Left cardiac atrium (tissue), 4 donors: ENCODE measurements at regions not wholly inside any gene's neighbourhood (a gene's known extent, or its start where the extent isn't known, plus 50 kb on each side); places are given as distances from the start of the nearest gene placed in this dataset.

ENCODE experiments used
- ATAC-seq, 2 donors: fragments of 200-7000 bp; cut with Tn5 transposase; one replicate each; pipeline ENCODE4 v1.9.1; 2020; ENCODE audit warnings: mild to moderate bottlenecking in 2 of 2, moderate library complexity in 2 of 2
- DNase-seq: peaks from one replicate; pipeline ENCODE4 v3.0.0-alpha.2; 2020
- intact Hi-C, 2 donors: fragments of 100-400 bp; cut with DNase I; formaldehyde crosslinking; loops; one replicate each; pipeline versions ENCODE4 v1.14.1 to v1.15.1; 2022 to 2023
- donor health status: DM: no; HTN: yes; CAD: no.
- donor health status: DM: no; HTN: yes; CAD: no; lungs with severe emphysema.
- donor health status: DM: yes; HTN: yes; CAD: no.
- donor health status: Dilated cardiomyopathy.

- intact Hi-C loops, result loop anchor here in 1 of 2 donors (10.0 kb wide), 1 partner anchor 51 kb away; no protein-coding TSS in a partner anchor
- no peak for ATAC-seq
- no peak for DNase-seq
Measured at GRCh38 chr16:6603780-6604325, 728.8 kb upstream of the RBFOX1 start.

GRCh38 chr16:6602405-6602804, 730.2 kb upstream of the RBFOX1 start:
- no peak for ATAC-seq
- DNase-seq, result no peak
- intact Hi-C loops, result loop anchor here in 1 of 2 donors (10.0 kb wide), 1 partner anchor 52 kb away; no protein-coding TSS in a partner anchor

- intact Hi-C loops, result loop anchor here in 1 of 2 donors (10.0 kb wide), 1 partner anchor 55 kb away; no protein-coding TSS in a partner anchor
- ATAC-seq, result no peak
- no peak for DNase-seq
Measured at GRCh38 chr16:6600167-6600566, 732.5 kb upstream of the RBFOX1 start.

GRCh38 chr16:6593799-6594198, 738.8 kb upstream of the RBFOX1 start:
- DNase-seq (no peak), ATAC-seq (no peak)
- intact Hi-C loops, result no loop called here

- DNase-seq (no peak), ATAC-seq (no peak)
- intact Hi-C loops, result no loop called here
Measured at GRCh38 chr16:6576606-6577005, 756.0 kb upstream of the RBFOX1 start.

GRCh38 chr16:6576113-6576512, 756.5 kb upstream of the RBFOX1 start:
- ATAC-seq, result no peak
- intact Hi-C loops, result no loop called here

GRCh38 chr16:6574146-6574545, 758.5 kb upstream of the RBFOX1 start:
- DNase-seq (no peak), ATAC-seq (no peak)
- intact Hi-C loops, result no loop called here

More at GRCh38 chr16:6576113-6576512, 756.5 kb upstream of the RBFOX1 start:
- no peak for DNase-seq

- ATAC-seq (no peak), DNase-seq (no peak)
- intact Hi-C loops, result no loop called here
Measured at GRCh38 chr16:6573577-6573976, 759.1 kb upstream of the RBFOX1 start.

- intact Hi-C loops, result no loop called here
- DNase-seq, result no peak
- ATAC-seq, result no peak
Measured at GRCh38 chr16:6571044-6571443, 761.6 kb upstream of the RBFOX1 start.

GRCh38 chr16:6570530-6570929, 762.1 kb upstream of the RBFOX1 start:
- DNase-seq (no peak), ATAC-seq (no peak)
- intact Hi-C loops, result no loop called here

- intact Hi-C loops, result no loop called here
- ATAC-seq, result no peak
- DNase-seq, result no peak
Measured at GRCh38 chr16:6562986-6563385, 769.7 kb upstream of the RBFOX1 start.

GRCh38 chr16:6560306-6561100, 772.1 kb upstream of the RBFOX1 start:
- no peak for DNase-seq
- intact Hi-C loops, result no loop called here
- no peak for ATAC-seq

GRCh38 chr16:6558661-6559060, 774.0 kb upstream of the RBFOX1 start:
- ATAC-seq, result no peak
- DNase-seq, result no peak
- intact Hi-C loops, result no loop called here

GRCh38 chr16:6558126-6558525, 774.5 kb upstream of the RBFOX1 start:
- intact Hi-C loops, result no loop called here
- ATAC-seq (no peak), DNase-seq (no peak)

- intact Hi-C loops, result no loop called here
- no peak for DNase-seq
Measured at GRCh38 chr16:6557353-6558023, 775.2 kb upstream of the RBFOX1 start.

GRCh38 chr16:6549415-6549814, 783.2 kb upstream of the RBFOX1 start:
- DNase-seq (no peak), ATAC-seq (no peak)
- intact Hi-C loops, result no loop called here

More at GRCh38 chr16:6557353-6558023, 775.2 kb upstream of the RBFOX1 start:
- no peak for ATAC-seq

- ATAC-seq (no peak), DNase-seq (no peak)
- intact Hi-C loops, result no loop called here
Measured at GRCh38 chr16:6548507-6548906, 784.1 kb upstream of the RBFOX1 start.

GRCh38 chr16:6547131-6547530, 785.5 kb upstream of the RBFOX1 start:
- intact Hi-C loops, result no loop called here
- DNase-seq (no peak), ATAC-seq (no peak)

- intact Hi-C loops, result no loop called here
- ATAC-seq, result no peak
- DNase-seq, result no peak
Measured at GRCh38 chr16:6545329-6545728, 787.3 kb upstream of the RBFOX1 start.

GRCh38 chr16:6541267-6541666, 791.4 kb upstream of the RBFOX1 start:
- ATAC-seq, result no peak

More at GRCh38 chr16:6541267-6541666, 791.4 kb upstream of the RBFOX1 start:
- intact Hi-C loops, result no loop called here
- DNase-seq, result no peak
